T-helper 1 cell treated with Interleukin-12 subunit alpha and Interleukin-12 subunit beta and Interleukin-4 antibody, amounts not matched to agents 30 ng/mL and 1 ng/mL, for 36 hours (primary cell): ENCODE measurements at regions not wholly inside any gene's neighbourhood (a gene's known extent, or its start where the extent isn't known, plus 50 kb on each side); places are given as distances from the start of the nearest gene placed in this dataset.

Experiments used
- intact Hi-C: fragments of 100-400 bp; cut with micrococcal nuclease; formaldehyde crosslinking; loops from one replicate; pipeline ENCODE4 v1.15.1; 2024

GRCh38 chr1:65670518-65670917 is 122.2 kb upstream of the PDE4B start:
- intact Hi-C loops: no loop called here

GRCh38 chr1:65674522-65674921 is 118.2 kb upstream of the PDE4B start:
- intact Hi-C loops: no loop called here

- intact Hi-C loops: loop anchor here (10.0 kb wide), 2 partner anchors 375 to 565 kb away; partner anchors contain the start of gene DNAJC6
Observed at GRCh38 chr1:65679773-65680172, 112.9 kb upstream of the PDE4B start.

GRCh38 chr1:65681096-65681495 is 111.6 kb upstream of the PDE4B start:
- intact Hi-C loops: loop anchor here (10.0 kb wide), 2 partner anchors 376 to 564 kb away; partner anchors contain the start of gene DNAJC6

- intact Hi-C loops: loop anchor here (1.0 to 10.0 kb wide), 14 partner anchors 228 to 1420 kb away; partner anchors contain the start of genes DNAJC6, JAK1 and RAVER2
Observed at GRCh38 chr1:65687428-65688214, 105.1 kb upstream of the PDE4B start.

GRCh38 chr1:65688215-65688566 is 104.5 kb upstream of the PDE4B start:
- intact Hi-C loops: loop anchor here (5.0 to 10.0 kb wide), 4 partner anchors 383 to 1421 kb away; partner anchors contain the start of genes DNAJC6 and RAVER2

GRCh38 chr1:65688848-65689247 is 103.8 kb upstream of the PDE4B start:
- intact Hi-C loops: loop anchor here (5.0 to 10.0 kb wide), 4 partner anchors 384 to 1422 kb away; partner anchors contain the start of genes DNAJC6 and RAVER2

GRCh38 chr1:65691152-65691900 is 101.4 kb upstream of the PDE4B start:
- intact Hi-C loops: no loop called here

GRCh38 chr1:65691972-65692371 is 100.7 kb upstream of the PDE4B start:
- intact Hi-C loops: no loop called here

- intact Hi-C loops: no loop called here
Observed at GRCh38 chr1:65694126-65694525, 98.6 kb upstream of the PDE4B start.

- intact Hi-C loops: no loop called here
Observed at GRCh38 chr1:65694933-65695332, 97.8 kb upstream of the PDE4B start.

GRCh38 chr1:65698590-65698989 is 94.1 kb upstream of the PDE4B start:
- intact Hi-C loops: no loop called here

GRCh38 chr1:65703853-65704252 is 88.8 kb upstream of the PDE4B start:
- intact Hi-C loops: no loop called here

GRCh38 chr1:65704318-65704717 is 88.4 kb upstream of the PDE4B start:
- intact Hi-C loops: no loop called here

- intact Hi-C loops: loop anchor here (1.0 to 10.0 kb wide), 3 partner anchors 241 to 727 kb away; no protein-coding TSS in a partner anchor
Observed at GRCh38 chr1:65717815-65718454, 74.8 kb upstream of the PDE4B start.

- intact Hi-C loops: loop anchor here (2.0 to 10.0 kb wide), 2 partner anchors 239 to 725 kb away; no protein-coding TSS in a partner anchor
Observed at GRCh38 chr1:65719391-65719790, 73.3 kb upstream of the PDE4B start.

GRCh38 chr1:65722461-65722860 is 70.2 kb upstream of the PDE4B start:
- intact Hi-C loops: no loop called here

GRCh38 chr1:65724151-65724550 is 68.5 kb upstream of the PDE4B start:
- intact Hi-C loops: no loop called here

- intact Hi-C loops: no loop called here
Observed at GRCh38 chr1:65725064-65725463, 67.6 kb upstream of the PDE4B start.

- intact Hi-C loops: no loop called here
Observed at GRCh38 chr1:65728504-65728903, 64.2 kb upstream of the PDE4B start.

GRCh38 chr1:65729259-65729658 is 63.4 kb upstream of the PDE4B start:
- intact Hi-C loops: no loop called here

GRCh38 chr1:65734979-65735378 is 57.7 kb upstream of the PDE4B start:
- intact Hi-C loops: no loop called here
